GM18870 (cell line): ENCODE measurements at regions not wholly inside any gene's neighbourhood (a gene's known extent, or its start where the extent isn't known, plus 50 kb on each side); places are given as distances from the start of the nearest gene placed in this dataset.
"Not testable (repeated sequence)": the region's sequence is repeated elsewhere in the genome, so short reads cannot be mapped to it uniquely, and the experiment has no call there.

ENCODE experiments used
- ATAC-seq: cut with Tn5 transposase; IDR thresholded peaks from one replicate; pipeline ENCODE4 v1.9.1; 2021; ENCODE audit warnings: moderate library complexity; ENCODE audit not compliant: unreplicated experiment

DNA sequence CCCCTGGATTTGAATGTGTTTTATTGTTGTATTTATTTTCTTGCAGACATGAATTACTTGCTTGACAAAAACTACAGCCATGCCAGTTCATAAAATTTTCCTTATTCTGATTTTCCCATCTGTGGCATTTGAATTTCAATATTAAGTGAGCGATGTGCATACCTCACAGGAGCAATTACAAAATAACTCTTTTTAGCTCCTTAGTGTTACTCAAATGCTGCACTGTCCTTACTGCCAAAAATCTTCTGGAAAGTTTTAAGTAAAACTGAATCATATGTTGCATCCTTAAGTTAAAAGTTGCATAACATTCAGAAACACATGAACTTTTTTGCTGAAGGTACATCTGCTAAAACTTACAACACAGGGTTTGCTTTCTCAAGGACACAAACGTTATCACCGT, 120.1 kb downstream of the OR4M2 start:
- not testable (repeated sequence) for ATAC-seq

GRCh38 chr15:22201993-22202659, 121.8 kb downstream of the OR4M2 start:
- not testable (repeated sequence) for ATAC-seq

- not testable (repeated sequence) for ATAC-seq
Measured at GRCh38 chr15:22203208-22203607, 122.9 kb downstream of the OR4M2 start.

- ATAC-seq, result not testable (repeated sequence)
Measured at GRCh38 chr15:22209086-22209485, 128.8 kb downstream of the OR4M2 start.

GRCh38 chr15:22222596-22222995, 142.3 kb downstream of the OR4M2 start:
- ATAC-seq, result not testable (repeated sequence)

DNA sequence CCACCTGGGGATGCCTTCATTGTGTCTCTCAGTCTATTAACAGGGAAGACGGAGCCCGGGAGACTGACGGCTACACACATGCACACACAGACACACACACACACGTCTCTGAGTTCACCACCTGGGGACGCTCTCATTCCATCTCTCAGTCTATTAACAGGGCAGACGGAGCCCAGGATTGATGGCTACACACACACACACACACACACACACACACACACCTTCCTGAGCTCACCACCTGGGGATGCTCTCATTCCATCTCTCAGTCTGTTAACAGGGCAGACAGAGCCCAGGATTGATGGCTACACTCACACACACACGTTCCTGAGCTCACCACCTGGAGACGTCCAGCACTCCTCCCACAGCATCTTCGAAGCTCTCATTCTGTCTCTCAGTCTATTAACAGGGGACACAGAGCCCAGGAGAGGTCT, 143.9 kb downstream of the OR4M2 start:
- ATAC-seq, result no peak

- not testable (repeated sequence) for ATAC-seq
Measured at GRCh38 chr15:22224961-22225360, 144.6 kb downstream of the OR4M2 start.

GRCh38 chr15:22226034-22226790, 145.9 kb downstream of the OR4M2 start:
- ATAC-seq, result no peak

DNA sequence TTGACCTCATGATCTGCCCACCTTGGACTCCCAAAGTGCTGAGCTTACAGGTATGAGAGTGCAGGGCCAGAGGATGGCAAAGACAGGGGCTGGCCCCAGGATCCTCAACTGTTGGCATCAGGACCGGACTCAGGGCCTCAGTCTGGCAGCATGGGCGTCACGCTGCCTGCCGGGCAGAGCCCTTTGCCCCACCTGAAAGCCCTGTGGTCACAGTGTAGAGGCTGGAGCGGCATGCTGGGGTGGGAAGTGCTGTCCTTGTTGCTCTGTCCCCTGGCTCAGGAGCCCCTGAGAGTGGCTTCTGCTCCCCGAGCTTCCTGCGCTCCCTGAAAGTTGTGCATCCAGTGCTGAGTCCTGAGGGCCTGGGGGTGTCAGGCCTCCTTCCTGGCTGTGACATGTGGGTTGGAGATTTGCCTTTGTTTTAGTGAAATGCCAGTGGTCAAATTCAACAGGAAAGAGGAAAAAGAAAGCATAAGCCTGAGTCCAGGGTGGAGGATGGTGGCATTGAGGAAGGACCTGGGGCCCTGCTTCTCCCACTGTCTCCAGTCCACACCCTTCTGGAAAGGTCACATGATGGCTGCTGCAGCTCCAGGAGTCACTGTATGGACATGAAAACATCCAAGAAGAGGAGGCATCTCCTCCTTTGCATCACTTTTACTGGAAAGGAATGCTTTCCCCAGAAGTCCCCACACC, 147.2 kb downstream of the OR4M2 start:
- ATAC-seq, result no peak

DNA sequence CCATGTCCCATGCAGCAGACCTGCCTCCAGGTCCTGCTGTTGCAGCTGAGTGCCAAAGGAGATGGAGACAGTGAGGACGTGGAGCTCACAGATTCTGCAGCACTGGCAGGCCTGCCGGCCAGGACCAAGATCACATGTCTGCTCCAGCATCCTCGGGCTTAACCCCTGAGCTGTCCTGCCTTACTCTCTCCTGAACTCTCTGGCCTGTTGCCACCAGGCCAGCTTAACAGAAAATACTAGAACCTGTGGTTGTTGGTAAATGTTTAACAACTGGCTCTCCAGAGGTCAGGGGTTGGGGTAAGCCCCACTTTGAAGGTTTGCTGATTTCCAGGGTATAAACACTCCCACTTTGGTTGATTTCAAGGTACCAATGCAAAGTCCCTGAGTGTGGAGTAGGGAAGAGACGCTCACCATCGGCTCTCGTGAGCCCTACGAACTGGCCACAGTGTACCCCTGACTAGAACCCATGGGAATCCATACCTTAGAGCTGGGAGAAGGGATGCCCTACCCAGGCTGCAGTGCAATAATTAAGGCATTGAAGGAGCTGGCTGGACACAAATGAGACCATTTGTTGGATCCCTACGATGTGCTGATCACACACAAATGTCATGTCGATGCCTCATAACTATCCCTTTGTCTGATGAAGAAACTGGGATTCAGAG, 147.9 kb downstream of the OR4M2 start:
- no peak for ATAC-seq

DNA sequence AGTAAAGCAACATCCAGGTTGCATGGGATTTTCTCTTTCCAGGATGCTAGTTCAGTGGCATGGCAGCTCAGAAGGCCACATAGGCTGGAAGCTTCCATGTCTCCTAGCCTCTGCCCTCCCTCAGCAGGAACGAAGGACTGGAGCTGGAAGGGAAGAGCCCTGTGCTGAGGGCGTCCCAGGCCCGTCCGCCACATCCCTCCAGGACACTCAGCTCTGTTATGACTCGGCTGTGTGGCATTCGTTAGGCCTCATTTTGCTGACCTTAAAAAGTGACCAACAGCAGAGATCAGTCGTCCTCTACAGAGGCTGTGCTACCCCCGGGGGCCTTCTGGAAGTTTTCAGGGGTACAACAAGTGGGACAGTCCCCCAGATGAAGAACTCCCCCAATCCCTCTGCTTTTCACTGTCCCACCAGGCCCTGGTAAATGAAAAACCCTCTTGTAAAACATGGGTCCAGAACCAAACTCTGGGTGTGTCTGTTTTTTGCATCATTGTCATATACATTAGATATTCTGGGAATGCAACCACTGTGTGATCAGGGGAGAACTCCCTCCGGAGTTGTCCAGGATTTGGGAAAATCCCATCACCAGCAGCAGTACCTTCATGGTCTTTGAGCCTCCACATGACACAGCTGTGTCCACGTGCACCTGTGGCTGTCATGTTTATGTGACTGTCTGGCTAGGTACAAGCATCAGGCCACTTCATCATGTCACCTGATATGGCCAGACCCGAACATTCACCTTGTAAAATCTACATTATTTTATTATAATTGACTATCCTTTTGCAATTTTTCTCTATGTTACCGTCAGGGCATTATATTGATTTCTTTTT, 149.9 kb downstream of the OR4M2 start:
- ATAC-seq, result no peak

GRCh38 chr15:22231603-22232002, 151.3 kb downstream of the OR4M2 start:
- ATAC-seq, result no peak

DNA sequence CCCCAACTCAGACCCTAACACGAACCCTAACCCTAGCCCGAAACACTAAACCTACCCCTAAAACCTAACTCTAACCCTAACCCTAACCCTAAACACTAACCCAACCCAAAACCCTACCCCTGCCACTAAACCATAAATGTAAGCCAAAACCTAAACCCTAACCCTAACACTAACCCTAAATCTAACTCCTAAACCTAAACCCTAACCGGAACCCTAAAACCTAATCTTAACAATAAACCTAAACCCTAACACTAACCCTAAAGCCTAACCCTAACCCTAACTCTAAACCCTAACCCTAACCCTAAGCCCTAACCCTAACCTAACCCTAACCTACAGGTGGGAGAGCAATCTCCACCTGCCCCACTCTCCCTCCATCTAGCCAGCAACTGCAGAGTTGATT, 152.3 kb downstream of the OR4M2 start:
- no peak for ATAC-seq

DNA sequence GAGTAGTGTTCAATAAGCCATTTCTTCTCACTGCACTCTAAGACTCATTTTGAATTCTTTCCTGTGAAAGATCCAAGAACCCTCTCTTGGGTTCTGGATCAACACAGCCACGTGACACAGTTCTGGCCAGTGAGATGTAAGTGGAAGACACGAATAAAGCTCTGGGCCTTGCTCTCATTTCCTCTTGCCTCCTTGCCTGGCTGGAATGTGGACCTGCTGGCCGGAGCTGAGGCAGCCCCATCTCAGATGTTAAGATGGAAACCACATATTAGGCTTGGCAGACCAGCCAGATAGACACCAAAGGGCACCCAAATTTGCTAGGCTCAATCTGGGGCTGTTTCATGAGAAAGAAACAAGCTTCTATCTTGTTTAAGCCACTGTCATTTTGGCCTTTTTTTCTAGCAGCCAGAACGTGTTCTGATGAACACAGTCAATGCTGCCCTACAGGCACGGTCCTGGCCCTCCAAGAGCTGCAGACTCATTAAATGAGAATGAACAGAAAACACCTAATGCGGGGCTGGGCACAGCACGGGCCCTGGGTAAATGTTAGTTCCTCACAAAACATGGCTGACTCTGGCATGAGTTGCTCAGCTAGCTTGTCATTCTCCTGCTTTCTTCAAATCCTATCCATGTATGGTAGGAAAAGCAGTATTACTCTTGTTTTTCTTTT, 155.1 kb downstream of the OR4M2 start:
- not testable (repeated sequence) for ATAC-seq

DNA sequence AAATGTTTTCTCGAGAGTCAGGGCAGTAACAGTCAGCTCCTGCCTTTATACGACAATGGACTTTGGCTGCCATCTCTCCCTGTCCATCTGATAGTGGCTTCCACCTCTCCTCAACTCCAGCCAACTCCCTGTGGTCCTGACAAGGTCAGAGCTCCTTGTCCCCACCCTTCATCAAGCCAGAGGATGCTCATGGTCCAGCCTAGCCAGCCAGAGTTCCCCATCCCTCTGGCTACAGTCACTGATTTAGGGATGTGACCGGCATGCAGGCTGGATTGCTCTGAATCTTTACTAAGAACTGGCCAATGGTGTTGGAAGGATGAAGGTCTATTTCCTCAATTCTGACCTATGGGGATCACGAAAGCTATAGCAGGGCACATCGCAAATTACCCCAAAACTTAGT, 156.1 kb downstream of the OR4M2 start:
- ATAC-seq, result no peak

GRCh38 chr15:22237891-22238275, 157.6 kb downstream of the OR4M2 start:
- no peak for ATAC-seq

- not testable (repeated sequence) for ATAC-seq
Measured at GRCh38 chr15:22238276-22238958, 158.1 kb downstream of the OR4M2 start.

- not testable (repeated sequence) for ATAC-seq
Measured at GRCh38 chr15:22238959-22239805, 158.9 kb downstream of the OR4M2 start.
